ENCODE measurements at regions not wholly inside any gene's neighbourhood (a gene's known extent, or its start where the extent isn't known, plus 50 kb on each side); places are given as distances from the start of the nearest gene placed in this dataset.

- TF ChIP-seq RERE (CRISPR knock-in tag; IDR thresholded peaks at IDR 0.05; ENCODE audit: low read depth) (no peak), HIC2 (CRISPR knock-in tag; IDR thresholded peaks at IDR 0.05; ENCODE audit: low read depth) (peak; percentile 85; the same call in 1 of the 2 replicates), FOXK2 (IDR thresholded peaks at IDR 0.05) (no peak), SPEN (CRISPR knock-in tag; IDR thresholded peaks at IDR 0.05; ENCODE audit: low read depth) (0 out of 2 replicates have a peak, but pooled peaks have one; percentile 28), ATF7-NPFF (CRISPR knock-in tag; IDR thresholded peaks at IDR 0.05; ENCODE audit: low read depth) (0 out of 2 replicates have a peak, but pooled peaks have one; percentile 28), RXRB (CRISPR knock-in tag; IDR thresholded peaks at IDR 0.05; ENCODE audit: borderline replicate concordance) (peak; percentile 58; the same call in 1 of the 2 replicates), PHF21A (CRISPR knock-in tag; IDR thresholded peaks at IDR 0.05) (peak; percentile 73), HDAC1 (CRISPR knock-in tag; IDR thresholded peaks at IDR 0.05) (no peak; the same call in 1 of the 2 replicates), KLF16 (CRISPR knock-in tag; IDR thresholded peaks at IDR 0.05) (0 out of 4 replicates have a peak, but pooled peaks of 1 of the 2 experiments have one; percentile 26), PITX1 (CRISPR knock-in tag; IDR thresholded peaks at IDR 0.05) (peak; percentile 43; the same call in 1 of the 2 replicates), ZNF709 (CRISPR knock-in tag; IDR thresholded peaks at IDR 0.05) (no peak), NR2F2 (IDR thresholded peaks at IDR 0.05; ENCODE audit: borderline replicate concordance, low read depth) (peak; percentile 39; the same call in 1 of the 2 replicates), HDAC2 (CRISPR knock-in tag; IDR thresholded peaks at IDR 0.05) (peak; percentile 81), ZNF160 (CRISPR knock-in tag; IDR thresholded peaks at IDR 0.05) (no peak), ZNF446 (CRISPR knock-in tag; IDR thresholded peaks at IDR 0.05) (no peak), SOX13 (IDR thresholded peaks at IDR 0.05) (no peak), SOX13 (CRISPR knock-in tag; conservative IDR thresholded peaks at IDR 0.05 in 1 of 2, IDR thresholded peaks at IDR 0.05 in 1 of 2) (peak in 1 of 2 experiments; percentile 41; a peak in 1 of 4 replicates), CTCF (CRISPR knock-in tag; IDR thresholded peaks at IDR 0.05) (peak; percentile 18; the same call in 1 of the 2 replicates), AHR (CRISPR knock-in tag; IDR thresholded peaks at IDR 0.05) (no peak), FOXP1 (IDR thresholded peaks at IDR 0.05) (no peak), FOXP1 (CRISPR knock-in tag; IDR thresholded peaks at IDR 0.05) (peak; percentile 18; the same call in 1 of the 2 replicates), DMAP1 (CRISPR knock-in tag; IDR thresholded peaks at IDR 0.05) (no peak), ZBTB38 (CRISPR knock-in tag; IDR thresholded peaks at IDR 0.05) (peak; percentile 57; the same call in 1 of the 2 replicates), ZNF350 (CRISPR knock-in tag; IDR thresholded peaks at IDR 0.05; ENCODE audit: borderline replicate concordance, low read depth) (0 out of 2 replicates have a peak, but pooled peaks have one; percentile 28), XBP1 (CRISPR knock-in tag; IDR thresholded peaks at IDR 0.05) (no peak)
These were observed 131.2 kb downstream of the RHOU start (continued) for GRCh38 chr1:228866468-228866867.

Measured in HepG2 (cell line).